Liver (tissue), 8 donors: ENCODE measurements at regions not wholly inside any gene's neighbourhood (a gene's known extent, or its start where the extent isn't known, plus 50 kb on each side); places are given as distances from the start of the nearest gene placed in this dataset.

Experiments
- DNase-seq: peaks from one replicate; pipeline ENCODE4 v3.0.0-alpha.2; 2017; ENCODE audit warnings: low spot score
- H3K27ac ChIP-seq, 2 donors: one replicate each; pipeline ENCODE4 v1.7.0; 2013; ENCODE audit warnings: inconsistent platforms in 2 of 2, low read length in 2 of 2, control low read depth in 1 of 2, low read depth in 1 of 2, mild to moderate bottlenecking in 1 of 2
- H3K27me3 ChIP-seq, 4 donors: one replicate each; pipeline versions ENCODE4 v1.6.1 to v1.7.0; 2013; ENCODE audit warnings: low read length in 3 of 4, inconsistent platforms in 1 of 4, mild to moderate bottlenecking in 1 of 4, moderate library complexity in 1 of 4; ENCODE audit not compliant: control insufficient read depth in 4 of 4, insufficient read depth in 4 of 4
- H3K36me3 ChIP-seq, 4 donors: one replicate each; pipeline versions ENCODE4 v1.6.1 to v1.7.0; 2013; ENCODE audit warnings: low read length in 3 of 4, mild to moderate bottlenecking in 3 of 4, low read depth in 1 of 4, moderate library complexity in 1 of 4; ENCODE audit not compliant: control insufficient read depth in 4 of 4, insufficient read depth in 3 of 4
- H3K4me1 ChIP-seq, 4 donors: one replicate each; pipeline versions ENCODE4 v1.6.1 to v1.7.0; 2013; ENCODE audit warnings: low read length in 3 of 4, mild to moderate bottlenecking in 3 of 4, moderate library complexity in 1 of 4; ENCODE audit not compliant: control insufficient read depth in 4 of 4, insufficient read depth in 4 of 4
- H3K4me3 ChIP-seq, 3 donors: one replicate each; pipeline versions ENCODE4 v1.6.1 to v1.7.0; 2013; ENCODE audit warnings: low read length in 3 of 3, control low read depth in 1 of 3, low read depth in 1 of 3, mild to moderate bottlenecking in 1 of 3
- H3K9ac ChIP-seq, 2 donors: one replicate each; pipeline ENCODE4 v1.7.0; 2013; ENCODE audit warnings: low read length in 2 of 2, mild to moderate bottlenecking in 2 of 2, moderate library complexity in 2 of 2, control low read depth in 1 of 2, low read depth in 1 of 2
- H3K9me3 ChIP-seq, 4 donors: one replicate each; pipeline versions ENCODE4 v1.6.1 to v1.7.0; 2013; ENCODE audit warnings: low read length in 3 of 4; ENCODE audit not compliant: control insufficient read depth in 4 of 4
- ATF3 ChIP-seq: IDR thresholded peaks from 2 replicates; pipeline ENCODE4 v1.6.1; 2016; ENCODE audit warnings: antibody characterized with exemption
- CTCF ChIP-seq: fragments of 150-350 bp; IDR thresholded peaks from 2 replicates; pipeline ENCODE4 v1.5.1; 2017; ENCODE audit warnings: improper control_type of control experiment, low read depth, low read length; ENCODE audit not compliant: missing input control
- FOXA1 ChIP-seq: IDR thresholded peaks from 2 replicates; pipeline ENCODE4 v1.6.1; 2016; ENCODE audit warnings: antibody characterized with exemption
- FOXA2 ChIP-seq: IDR thresholded peaks from 2 replicates; pipeline ENCODE4 v1.6.1; 2016; ENCODE audit warnings: antibody characterized with exemption
- GABPA ChIP-seq, 2 donors: IDR thresholded peaks in 1 of 2; conservative IDR thresholded peaks in 1 of 2; 2 replicates each; pipeline ENCODE4 v1.6.1; 2016; ENCODE audit warnings: antibody characterized with exemption in 2 of 2, mild to moderate bottlenecking in 1 of 2, moderate library complexity in 1 of 2
- HNF4A ChIP-seq, 2 donors: conservative IDR thresholded peaks; 2 replicates each; pipeline ENCODE4 v1.6.1; 2016; ENCODE audit warnings: antibody characterized with exemption in 2 of 2, mild to moderate bottlenecking in 2 of 2
- HNF4G ChIP-seq: IDR thresholded peaks from 2 replicates; pipeline ENCODE4 v1.6.1; 2016; ENCODE audit warnings: antibody characterized with exemption
- JUND ChIP-seq, 2 donors: IDR thresholded peaks; 2 replicates each; pipeline ENCODE4 v1.6.1; 2016; ENCODE audit warnings: antibody characterized with exemption in 2 of 2
- MAX ChIP-seq: IDR thresholded peaks from 2 replicates; pipeline ENCODE4 v1.6.1; 2016; ENCODE audit warnings: antibody characterized with exemption
- NR2F2 ChIP-seq: IDR thresholded peaks from 2 replicates; pipeline ENCODE4 v1.6.1; 2016; ENCODE audit warnings: antibody characterized with exemption
- RAD21 ChIP-seq, 2 donors: IDR thresholded peaks; 2 replicates each; pipeline ENCODE4 v1.6.1; 2016; ENCODE audit warnings: antibody characterized with exemption in 2 of 2, mild to moderate bottlenecking in 2 of 2
- REST ChIP-seq: IDR thresholded peaks from 2 replicates; pipeline ENCODE4 v1.6.1; 2016; ENCODE audit warnings: antibody characterized with exemption, mild to moderate bottlenecking
- RXRA ChIP-seq, 2 donors: IDR thresholded peaks; 2 replicates each; pipeline ENCODE4 v1.6.1; 2017 to 2018; ENCODE audit warnings: antibody characterized with exemption in 2 of 2, mild to moderate bottlenecking in 1 of 2
- SP1 ChIP-seq: IDR thresholded peaks from 2 replicates; pipeline ENCODE4 v1.6.1; 2018; ENCODE audit warnings: antibody characterized with exemption, mild to moderate bottlenecking
- TAF1 ChIP-seq: conservative IDR thresholded peaks from 2 replicates; pipeline ENCODE4 v1.6.1; 2016; ENCODE audit warnings: antibody characterized with exemption, mild to moderate bottlenecking
- YY1 ChIP-seq: IDR thresholded peaks from 2 replicates; pipeline ENCODE4 v1.6.1; 2016; ENCODE audit warnings: antibody characterized with exemption, mild to moderate bottlenecking
- ZBTB33 ChIP-seq: IDR thresholded peaks from 2 replicates; pipeline ENCODE4 v1.6.1; 2016; ENCODE audit warnings: antibody characterized with exemption
- WGBS: extraction: QIAGEN DNeasy Blood & Tissue Kit; methylation state at CpG from one replicate; pipeline ENCODE4 v1.1.7; 2013; 5-methylcytosine and 5-hydroxymethylcytosine counted together
- donor health status: healthy.
- donor health status: healthy.
- donor health status: healthy.
- donor health status: healthy.
- donor health status: healthy.

GRCh38 chr13:70520275-70521036 lies 412.2 kb upstream of the KLHL1 start:
- Histone ChIP-seq H3K36me3 (no peaks in the 10 kb centered on the region), H3K27ac (no peak overlapping the region), H3K4me3 (no peak overlapping the region), H3K27me3 (no peaks in the 10 kb centered on the region), H3K4me1 (no peaks in the 10 kb centered on the region), H3K9ac (no peak overlapping the region), H3K9me3 (no peaks in the 10 kb centered on the region)
- WGBS: 63% methylated on average over 2 of the region's 2 CpGs
- no peak for DNase-seq
- no peak for TF ChIP-seq NR2F2
- no peak for TF ChIP-seq GABPA (IDR thresholded peaks at IDR 0.05 in 1 of 2, conservative IDR thresholded peaks at IDR 0.05 in 1 of 2)
- no peak for TF ChIP-seq RAD21 (IDR thresholded peaks at IDR 0.05)
- TF ChIP-seq FOXA2: no peak
- no peak for TF ChIP-seq REST
- TF ChIP-seq RXRA (IDR thresholded peaks at IDR 0.05): no peak
- TF ChIP-seq YY1: no peak

- H3K4me3 ChIP-seq: no peak overlapping the region
- no peak for TF ChIP-seq NR2F2
- TF ChIP-seq YY1: no peak
- no peak for TF ChIP-seq TAF1
- no peak for TF ChIP-seq SP1
- TF ChIP-seq HNF4G: no peak
- 71% methylated on average over 2 of the region's 2 CpGs for WGBS
- no peaks in the 10 kb centered on the region for H3K9me3 ChIP-seq
- H3K4me1 ChIP-seq: no peaks in the 10 kb centered on the region
- no peaks in the 10 kb centered on the region for H3K36me3 ChIP-seq
- H3K27ac ChIP-seq: no peak overlapping the region
- no peak for DNase-seq
- no peaks in the 10 kb centered on the region for H3K27me3 ChIP-seq
- no peak overlapping the region for H3K9ac ChIP-seq
Observed at GRCh38 chr13:70518081-70518480, 409.8 kb upstream of the KLHL1 start.

- no peak for DNase-seq
- Histone ChIP-seq H3K27me3 (no peaks in the 10 kb centered on the region), H3K4me3 (no peak overlapping the region), H3K9ac (no peak overlapping the region), H3K4me1 (no peaks in the 10 kb centered on the region), H3K27ac (no peak overlapping the region), H3K9me3 (no peaks in the 10 kb centered on the region), H3K36me3 (no peaks in the 10 kb centered on the region)
- WGBS: 87% methylated on average over 2 of the region's 2 CpGs
- no peak for TF ChIP-seq YY1
- no peak for TF ChIP-seq JUND (IDR thresholded peaks at IDR 0.05)
- TF ChIP-seq FOXA2: no peak
- TF ChIP-seq REST: no peak
- TF ChIP-seq CTCF: no peak
- no peak for TF ChIP-seq SP1
- TF ChIP-seq FOXA1: no peak
- TF ChIP-seq ZBTB33: no peak
- no peak for TF ChIP-seq MAX
- TF ChIP-seq ATF3: no peak
- TF ChIP-seq HNF4A (conservative IDR thresholded peaks at IDR 0.05): no peak
Observed at GRCh38 chr13:70516226-70516625, 408.0 kb upstream of the KLHL1 start.
